T-cell (primary cell): ENCODE measurements at regions not wholly inside any gene's neighbourhood (a gene's known extent, or its start where the extent isn't known, plus 50 kb on each side); places are given as distances from the start of the nearest gene placed in this dataset.
"Not testable (repeated sequence)": the region's sequence is repeated elsewhere in the genome, so short reads cannot be mapped to it uniquely, and the experiment has no call there.

ENCODE experiments used
- ATAC-seq, 4 experiments: fragments of 200-7000 bp in 3 of 4; fragments of 150-1000 bp in 1 of 4; cut with Tn5 transposase; replicated peaks in 1 of 4; 1 replicate in 3 of 4; 2 replicates in 1 of 4; pipeline ENCODE4 v1.10.0; 2021; ENCODE audit warnings: moderate library complexity in 3 of 4, mild to moderate bottlenecking in 2 of 4, moderate number of reproducible peaks in 1 of 4
- CTCF ChIA-PET, 2 donors: fragments of 300-600 bp; sonication (Branson Sonifier 250); formaldehyde crosslinking; loops; one replicate each; lab custom pipeline; 2022; ENCODE audit warnings: antibody characterized with exemption in 2 of 2; lab: Charles Lee
- POLR2A ChIA-PET, 2 donors: fragments of 300-600 bp; sonication (Branson Sonifier 250); formaldehyde crosslinking; loops; one replicate each; lab custom pipeline; 2022; ENCODE audit warnings: antibody characterized with exemption in 2 of 2; lab: Charles Lee
- DNase-seq, 35 experiments: peaks; one replicate each; pipeline versions ENCODE4 v3.0.0 to v3.0.0-alpha.2; 2013 to 2023
- H3K27ac ChIP-seq: one replicate; pipeline ENCODE4 v1.5.1; 2013; ENCODE audit warnings: low read length
- H3K27me3 ChIP-seq, 2 experiments: replicated peaks in 1 of 2; 1 replicate in 1 of 2; 2 replicates in 1 of 2; pipeline versions ENCODE4 v1.6.1 to v1.7.0; 2013; ENCODE audit warnings: low read length in 1 of 2, mixed read lengths in 1 of 2; ENCODE audit not compliant: control insufficient read depth in 2 of 2, insufficient read depth in 2 of 2; ENCODE audit errors: extremely low read depth in 1 of 2
- H3K36me3 ChIP-seq, 2 donors: 1 replicate in 1 of 2; 2 replicates in 1 of 2; pipeline versions ENCODE4 v1.6.1 to v1.7.0; 2013; ENCODE audit warnings: low read length in 1 of 2; ENCODE audit not compliant: control insufficient read depth in 2 of 2, insufficient read depth in 1 of 2; ENCODE audit errors: extremely low read depth in 1 of 2
- H3K4me1 ChIP-seq, 2 experiments: 1 replicate in 1 of 2; 2 replicates in 1 of 2; pipeline versions ENCODE4 v1.6.1 to v1.7.0; 2013; ENCODE audit warnings: low read length in 2 of 2, mixed read lengths in 1 of 2; ENCODE audit not compliant: insufficient read depth in 2 of 2, control insufficient read depth in 1 of 2; ENCODE audit errors: extremely low read depth in 1 of 2
- H3K4me3 ChIP-seq, 2 donors: 1 replicate in 1 of 2; 2 replicates in 1 of 2; pipeline versions ENCODE4 v1.5.1 to v1.7.0; 2013; ENCODE audit warnings: mild to moderate bottlenecking in 2 of 2, low read length in 1 of 2, moderate library complexity in 1 of 2; ENCODE audit not compliant: control insufficient read depth in 1 of 2; ENCODE audit errors: extremely low read depth in 1 of 2
- H3K9me3 ChIP-seq: 2 replicates; pipeline ENCODE4 v1.7.0; 2013
- H3K27ac Mint-ChIP-seq, 2 donors: one replicate each; pipeline ENCODE4 v1.8.0; 2020 to 2021; ENCODE audit warnings: mild to moderate bottlenecking in 2 of 2, mixed read lengths in 2 of 2
- H3K27me3 Mint-ChIP-seq, 2 donors: one replicate each; pipeline ENCODE4 v1.8.0; 2021 to 2022; ENCODE audit warnings: mixed read lengths in 2 of 2
- H3K36me3 Mint-ChIP-seq: one replicate; pipeline ENCODE4 v1.8.0; 2021; ENCODE audit warnings: mixed read lengths
- H3K4me1 Mint-ChIP-seq, 3 donors: one replicate each; pipeline ENCODE4 v1.8.0; 2020 to 2022; ENCODE audit warnings: mixed read lengths in 3 of 3, mild to moderate bottlenecking in 1 of 3
- H3K4me3 Mint-ChIP-seq, 3 donors: one replicate each; pipeline ENCODE4 v1.8.0; 2020 to 2022; ENCODE audit warnings: mild to moderate bottlenecking in 3 of 3, mixed read lengths in 3 of 3, moderate library complexity in 3 of 3
- H3K9me3 Mint-ChIP-seq, 3 donors: one replicate each; pipeline ENCODE4 v1.8.0; 2020 to 2022; ENCODE audit warnings: mixed read lengths in 3 of 3
- WGBS: methylation state at CpG from one replicate; pipeline ENCODE4 v1.1.5; 2013; ENCODE audit warnings: missing lambda C conversion rate; ENCODE audit not compliant: insufficient coverage; 5-methylcytosine and 5-hydroxymethylcytosine counted together

GRCh38 chr11:97636741-97637140 is 1246.9 kb downstream of the JRKL start:
- H3K36me3 Mint-ChIP-seq, CTCF ChIA-PET, H3K4me3 Mint-ChIP-seq, ATAC-seq, DNase-seq, H3K27me3 Mint-ChIP-seq, H3K4me3 ChIP-seq, H3K9me3 ChIP-seq, H3K27me3 ChIP-seq, H3K27ac Mint-ChIP-seq, H3K4me1 Mint-ChIP-seq, H3K27ac ChIP-seq, H3K4me1 ChIP-seq, H3K36me3 ChIP-seq: not testable (repeated sequence)
- POLR2A ChIA-PET = interaction anchor here in 1 of 2 donors (0.5 kb wide), 1 partner anchor 972 kb away, joined by 3 read pairs; no protein-coding TSS in a partner anchor
- WGBS = no CpG with 5 or more reads among the region's 4 CpGs
- peaks cover 9 to 32% (median 13%) of the 10 kb centered on the region in 3 donors for H3K9me3 Mint-ChIP-seq

GRCh38 chr11:97637701-97638100 is 1247.9 kb downstream of the JRKL start:
- Mint-ChIP-seq H3K36me3 (no peaks in the 10 kb centered on the region), H3K4me1 (no peaks in the 10 kb centered on the region), H3K4me3 (no peak overlapping the region), H3K27me3 (no peaks in the 10 kb centered on the region), H3K9me3 (peaks cover 9 to 35% (median 13%) of the 10 kb centered on the region in 3 donors), H3K27ac (no peak overlapping the region)
- Histone ChIP-seq H3K27me3 (no peaks in the 10 kb centered on the region), H3K27ac (no peak overlapping the region), H3K4me3 (no peak overlapping the region), H3K9me3 (peaks cover 2% of the 10 kb centered on the region), H3K4me1 (no peaks in the 10 kb centered on the region), H3K36me3 (no peaks in the 10 kb centered on the region)
- ATAC-seq (no peak), DNase-seq (no peak)
- ChIA-PET POLR2A (no interaction called here), CTCF (no interaction called here)

GRCh38 chr11:97638641-97639224 is 1248.9 kb downstream of the JRKL start:
- Mint-ChIP-seq H3K36me3 (no peaks in the 10 kb centered on the region), H3K4me1 (no peaks in the 10 kb centered on the region), H3K4me3 (no peak overlapping the region), H3K27me3 (no peaks in the 10 kb centered on the region), H3K27ac (no peak overlapping the region), H3K9me3 (peaks cover 9 to 31% (median 13%) of the 10 kb centered on the region in 3 donors)
- H3K4me3 ChIP-seq = no peak overlapping the region
- ChIA-PET POLR2A (interaction anchor here in 1 of 2 donors (0.6 kb wide), 1 partner anchor 14 kb away, joined by 3 read pairs; no protein-coding TSS in a partner anchor), CTCF (no interaction called here)
- ATAC-seq (no peak), DNase-seq (no peak)
- no peak overlapping the region for H3K27ac ChIP-seq
- WGBS = no CpG with 5 or more reads among the region's 1 CpG
- H3K36me3 ChIP-seq = no peaks in the 10 kb centered on the region
- H3K9me3 ChIP-seq = peaks cover 2% of the 10 kb centered on the region
- no peaks in the 10 kb centered on the region for H3K4me1 ChIP-seq
- no peaks in the 10 kb centered on the region for H3K27me3 ChIP-seq

GRCh38 chr11:97641988-97642387 is 1252.2 kb downstream of the JRKL start:
- CTCF ChIA-PET = no interaction called here
- ATAC-seq = no peak
- POLR2A ChIA-PET = no interaction called here

GRCh38 chr11:97645736-97646135 is 1255.9 kb downstream of the JRKL start:
- no peak overlapping the region for H3K27ac ChIP-seq
- H3K4me3 ChIP-seq = no peak overlapping the region
- no peaks in the 10 kb centered on the region for H3K36me3 ChIP-seq
- H3K4me1 ChIP-seq = no peaks in the 10 kb centered on the region
- H3K4me1 Mint-ChIP-seq = no peaks in the 10 kb centered on the region
- H3K36me3 Mint-ChIP-seq = no peaks in the 10 kb centered on the region
- no peaks in the 10 kb centered on the region for H3K9me3 ChIP-seq
- DNase-seq (no peak), ATAC-seq (no peak)
- ChIA-PET POLR2A (no interaction called here), CTCF (no interaction called here)
- no peak overlapping the region for H3K27ac Mint-ChIP-seq
- no peaks in the 10 kb centered on the region for H3K27me3 ChIP-seq
- H3K4me3 Mint-ChIP-seq = no peak overlapping the region
- H3K9me3 Mint-ChIP-seq = peaks cover 14 to 41% (median 22%) of the 10 kb centered on the region in 3 donors
- no CpG with 5 or more reads among the region's 3 CpGs for WGBS
- no peaks in the 10 kb centered on the region for H3K27me3 Mint-ChIP-seq

More at GRCh38 chr11:97641988-97642387, 1252.2 kb downstream of the JRKL start:
- H3K4me3 Mint-ChIP-seq = no peak overlapping the region
- H3K9me3 Mint-ChIP-seq = peaks cover 12 to 27% (median 20%) of the 10 kb centered on the region in 3 donors
- no peaks in the 10 kb centered on the region for H3K27me3 Mint-ChIP-seq
- Histone ChIP-seq H3K4me1 (no peaks in the 10 kb centered on the region), H3K9me3 (no peaks in the 10 kb centered on the region), H3K4me3 (no peak overlapping the region), H3K27ac (no peak overlapping the region), H3K36me3 (no peaks in the 10 kb centered on the region), H3K27me3 (no peaks in the 10 kb centered on the region)
- no peaks in the 10 kb centered on the region for H3K4me1 Mint-ChIP-seq
- no peak overlapping the region for H3K27ac Mint-ChIP-seq
- H3K36me3 Mint-ChIP-seq = no peaks in the 10 kb centered on the region
- DNase-seq = no peak

GRCh38 chr11:97656356-97656755 is 1266.5 kb downstream of the JRKL start:
- Mint-ChIP-seq H3K36me3 (no peaks in the 10 kb centered on the region), H3K9me3 (peaks cover 0 to 6% (median 5%) of the 10 kb centered on the region in 3 donors), H3K27ac (no peak overlapping the region), H3K4me3 (no peak overlapping the region), H3K4me1 (no peaks in the 10 kb centered on the region), H3K27me3 (no peaks in the 10 kb centered on the region)
- H3K9me3 ChIP-seq = no peaks in the 10 kb centered on the region
- H3K27me3 ChIP-seq = no peaks in the 10 kb centered on the region
- ATAC-seq (no peak), DNase-seq (no peak)
- CTCF ChIA-PET = no interaction called here
- no CpG with 5 or more reads among the region's 2 CpGs for WGBS
- H3K27ac ChIP-seq = no peak overlapping the region
- no peak overlapping the region for H3K4me3 ChIP-seq
- POLR2A ChIA-PET = no interaction called here
- no peaks in the 10 kb centered on the region for H3K4me1 ChIP-seq
- H3K36me3 ChIP-seq = no peaks in the 10 kb centered on the region

GRCh38 chr11:97657852-97658251 is 1268.0 kb downstream of the JRKL start:
- Histone ChIP-seq H3K27me3 (no peaks in the 10 kb centered on the region), H3K9me3 (no peaks in the 10 kb centered on the region), H3K27ac (no peak overlapping the region), H3K4me3 (no peak overlapping the region), H3K4me1 (no peaks in the 10 kb centered on the region), H3K36me3 (no peaks in the 10 kb centered on the region)
- Mint-ChIP-seq H3K27ac (no peak overlapping the region), H3K9me3 (peaks cover 0 to 6% (median 3%) of the 10 kb centered on the region in 3 donors), H3K4me1 (no peaks in the 10 kb centered on the region), H3K4me3 (no peak overlapping the region), H3K27me3 (no peaks in the 10 kb centered on the region), H3K36me3 (no peaks in the 10 kb centered on the region)
- no CpG with 5 or more reads among the region's 7 CpGs for WGBS
- no peak for DNase-seq
- ChIA-PET POLR2A (no interaction called here), CTCF (no interaction called here)
- no peak for ATAC-seq
